ENCODE measurements at regions not wholly inside any gene's neighbourhood (a gene's known extent, or its start where the extent isn't known, plus 50 kb on each side); places are given as distances from the start of the nearest gene placed in this dataset.

DNA sequence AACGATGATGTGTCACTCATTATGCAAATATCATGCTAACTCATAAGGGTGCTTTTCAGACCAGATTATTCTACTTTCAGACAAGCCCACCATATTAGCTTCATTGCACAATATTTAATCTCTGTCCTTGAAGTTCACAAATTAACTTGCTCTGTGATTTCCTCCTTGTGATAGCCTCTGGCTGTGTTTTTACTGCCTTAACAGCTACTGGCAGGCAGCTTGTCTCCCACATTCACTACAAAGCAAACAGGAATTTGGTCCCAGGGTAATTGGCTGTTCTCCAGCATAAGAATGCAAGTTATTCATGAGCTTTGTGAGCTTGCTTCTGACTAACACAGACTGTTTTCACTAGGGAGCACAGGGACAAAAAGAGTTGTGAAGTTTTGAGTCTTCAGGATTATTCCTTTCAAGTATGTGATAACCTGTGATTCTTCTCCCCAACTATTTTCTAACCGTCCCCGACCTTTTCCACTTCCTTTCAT lies 87.9 kb upstream of the HMCN1 start:
- DNase-seq (ENCODE audit: low read depth) = no peak
- TF ChIP-seq, protein P1, sequence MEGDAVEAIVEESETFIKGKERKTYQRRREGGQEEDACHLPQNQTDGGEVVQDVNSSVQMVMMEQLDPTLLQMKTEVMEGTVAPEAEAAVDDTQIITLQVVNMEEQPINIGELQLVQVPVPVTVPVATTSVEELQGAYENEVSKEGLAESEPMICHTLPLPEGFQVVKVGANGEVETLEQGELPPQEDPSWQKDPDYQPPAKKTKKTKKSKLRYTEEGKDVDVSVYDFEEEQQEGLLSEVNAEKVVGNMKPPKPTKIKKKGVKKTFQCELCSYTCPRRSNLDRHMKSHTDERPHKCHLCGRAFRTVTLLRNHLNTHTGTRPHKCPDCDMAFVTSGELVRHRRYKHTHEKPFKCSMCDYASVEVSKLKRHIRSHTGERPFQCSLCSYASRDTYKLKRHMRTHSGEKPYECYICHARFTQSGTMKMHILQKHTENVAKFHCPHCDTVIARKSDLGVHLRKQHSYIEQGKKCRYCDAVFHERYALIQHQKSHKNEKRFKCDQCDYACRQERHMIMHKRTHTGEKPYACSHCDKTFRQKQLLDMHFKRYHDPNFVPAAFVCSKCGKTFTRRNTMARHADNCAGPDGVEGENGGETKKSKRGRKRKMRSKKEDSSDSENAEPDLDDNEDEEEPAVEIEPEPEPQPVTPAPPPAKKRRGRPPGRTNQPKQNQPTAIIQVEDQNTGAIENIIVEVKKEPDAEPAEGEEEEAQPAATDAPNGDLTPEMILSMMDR (IDR thresholded peaks at IDR 0.05; ENCODE audit: insufficient read depth, low read depth, low read length, missing control alignments) = no peak
- H3K4me3 ChIP-seq (ENCODE audit: low read depth, low read length) = no peak overlapping the region

DNA sequence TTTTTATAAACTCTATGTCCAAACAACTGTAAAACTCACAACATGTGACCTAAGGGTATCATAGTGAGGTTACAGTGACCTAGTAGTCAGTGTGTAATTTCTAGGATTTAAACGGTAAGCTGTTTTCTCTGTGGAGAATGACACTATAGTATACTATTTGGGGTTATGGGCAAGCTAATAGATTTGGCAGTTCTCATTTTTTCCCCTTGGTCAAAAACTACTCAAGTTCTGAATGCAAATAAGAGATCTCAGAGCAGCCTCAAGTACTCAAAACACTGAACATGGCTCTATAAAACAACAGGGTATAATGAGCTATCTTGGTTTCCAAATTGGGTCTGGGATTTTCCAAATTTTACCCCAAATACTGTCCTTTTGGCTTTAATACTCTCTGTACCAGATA lies 88.5 kb upstream of the HMCN1 start:
- DNase-seq (ENCODE audit: low read depth) = no peak
- TF ChIP-seq, protein P1 (IDR thresholded peaks at IDR 0.05; ENCODE audit: insufficient read depth, low read depth, low read length, missing control alignments) = no peak
- no peak overlapping the region for H3K4me3 ChIP-seq (ENCODE audit: low read depth, low read length)

DNA sequence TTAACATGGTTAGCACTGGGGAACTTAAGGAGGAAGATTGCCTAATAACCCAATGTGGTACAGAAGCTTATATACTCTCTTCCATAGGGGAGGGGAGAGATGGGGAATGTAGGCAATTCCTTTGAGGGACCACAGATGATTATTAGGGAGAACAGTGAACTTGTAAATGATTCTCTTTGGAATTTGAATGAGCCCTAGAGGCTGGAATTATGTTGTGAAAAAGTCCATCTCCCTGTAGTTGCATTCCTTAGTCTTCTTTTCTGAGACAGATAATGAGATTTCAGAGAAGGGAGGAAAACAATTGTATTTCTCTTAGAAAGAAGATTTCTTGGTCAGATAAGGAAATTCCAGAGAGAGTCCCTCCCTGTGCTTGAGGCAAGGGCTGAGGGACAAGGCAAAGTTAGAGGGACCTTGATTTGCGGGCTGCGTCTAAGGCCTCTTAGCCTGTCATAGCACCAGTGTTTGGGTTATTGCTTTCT lies 89.0 kb upstream of the HMCN1 start:
- H3K4me3 ChIP-seq (ENCODE audit: low read depth, low read length) = no peak overlapping the region
- TF ChIP-seq, protein P1 (IDR thresholded peaks at IDR 0.05; ENCODE audit: insufficient read depth, low read depth, low read length, missing control alignments) = no peak
- no peak for DNase-seq (ENCODE audit: low read depth)

DNA sequence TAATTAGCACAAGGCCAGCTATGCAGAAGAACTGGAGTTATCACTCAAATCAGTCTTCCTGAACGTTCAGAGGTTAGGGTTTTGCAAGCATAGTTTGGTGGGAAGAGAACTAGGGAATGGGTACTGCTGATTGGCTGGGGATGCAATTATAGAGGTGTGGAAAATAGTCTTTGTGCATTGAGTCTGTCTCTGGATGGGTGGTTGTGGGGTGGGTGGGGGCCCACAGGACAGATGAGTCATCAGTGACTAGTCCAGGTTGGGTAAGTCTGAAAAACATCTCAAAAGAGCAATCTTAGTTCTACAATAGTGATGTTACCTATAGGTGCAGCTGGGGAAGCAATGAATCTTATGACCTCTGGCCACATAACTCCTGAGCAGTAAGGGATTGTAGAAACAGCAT lies 89.7 kb upstream of the HMCN1 start:
- no peak for DNase-seq (ENCODE audit: low read depth)
- no peak overlapping the region for H3K4me3 ChIP-seq (ENCODE audit: low read depth, low read length)
- TF ChIP-seq, protein P1 (IDR thresholded peaks at IDR 0.05; ENCODE audit: insufficient read depth, low read depth, low read length, missing control alignments) = no peak

DNA sequence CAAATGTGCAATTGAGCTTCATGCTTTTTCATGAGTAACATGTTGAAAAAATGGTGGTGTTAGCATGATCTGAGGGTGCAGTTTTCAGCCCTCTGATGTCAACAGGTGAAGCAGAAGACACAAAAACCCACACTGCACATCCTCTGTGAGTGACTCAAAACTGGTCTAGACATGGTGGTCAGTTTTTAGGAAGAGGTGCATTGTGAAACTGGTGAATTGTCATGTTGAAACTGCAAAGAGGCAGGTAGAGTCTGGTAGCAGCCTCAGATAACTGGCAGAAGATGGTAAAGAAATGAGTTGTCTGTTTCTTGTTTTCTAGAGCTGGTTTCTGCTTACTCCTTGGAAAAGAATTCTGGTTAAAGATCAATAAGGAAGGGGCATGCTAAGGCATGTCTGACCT lies 97.3 kb upstream of the HMCN1 start:
- DNase-seq (ENCODE audit: low read depth) = peak; percentile 93
- H3K4me3 ChIP-seq (ENCODE audit: low read depth, low read length) = no peak overlapping the region

GRCh38 chr1:185634704-185635103 lies 99.5 kb upstream of the HMCN1 start:
- no peak for DNase-seq (ENCODE audit: low read depth)
- TF ChIP-seq, protein P1 (IDR thresholded peaks at IDR 0.05; ENCODE audit: insufficient read depth, low read depth, low read length, missing control alignments) = no peak
- no peak overlapping the region for H3K4me3 ChIP-seq (ENCODE audit: low read depth, low read length)

More for the DNA sequence above, 97.3 kb upstream of the HMCN1 start:
- TF ChIP-seq, protein P1 (IDR thresholded peaks at IDR 0.05; ENCODE audit: insufficient read depth, low read depth, low read length, missing control alignments) = no peak

Measured in GM12865 (cell line).